ENCODE measurements at regions not wholly inside any gene's neighbourhood (a gene's known extent, or its start where the extent isn't known, plus 50 kb on each side); places are given as distances from the start of the nearest gene placed in this dataset.

- TF ChIP-seq CTCF (IDR thresholded peaks at IDR 0.05; ENCODE audit: low read depth, low read length, poor library complexity, severe bottlenecking) (no peak), EZH2phosphoT487 (IDR thresholded peaks at IDR 0.05; ENCODE audit: borderline replicate concordance, low read length) (no peak)
Observed at GRCh38 chr6:8200255-8200654, 97.9 kb upstream of the EEF1E1 start.

All from DOHH2 (cell line).